HepG2 (cell line): ENCODE measurements at regions not wholly inside any gene's neighbourhood (a gene's known extent, or its start where the extent isn't known, plus 50 kb on each side); places are given as distances from the start of the nearest gene placed in this dataset.

ENCODE experiments used
- AGO2 ChIP-seq: fragments of 200-400 bp; formaldehyde crosslinking; optimal IDR thresholded peaks from 2 replicates; pipeline ENCODE3; 2017; ENCODE audit warnings: mild to moderate bottlenecking, low read depth, low read length, moderate library complexity
- CAMTA2 ChIP-seq: sonication (generic); formaldehyde crosslinking; IDR thresholded peaks from 2 replicates; pipeline ENCODE4 v1.4.0; 2020; ENCODE audit warnings: mild to moderate bottlenecking, missing genetic modification reagents, borderline replicate concordance
- ELF4 ChIP-seq: sonication (generic); formaldehyde crosslinking; IDR thresholded peaks from 2 replicates; pipeline ENCODE4 v1.5.0; 2020; ENCODE audit warnings: missing genetic modification reagents, mild to moderate bottlenecking, moderate library complexity, borderline replicate concordance
- GTF2F1 ChIP-seq: fragments of 150-350 bp; IDR thresholded peaks from 2 replicates; pipeline ENCODE4 v1.6.1; 2014; ENCODE audit warnings: low read length
- HDAC6 ChIP-seq: fragments of 200-600 bp; sonication (generic); IDR thresholded peaks from 2 replicates; pipeline ENCODE4 v1.7.0; 2017; ENCODE audit warnings: mild to moderate bottlenecking, antibody characterized with exemption, low read length, low read depth
- KDM1A ChIP-seq: IDR thresholded peaks from 2 replicates; pipeline ENCODE4 v1.6.1; 2016; ENCODE audit warnings: missing compliant biosample characterization
- LBX2 ChIP-seq: sonication (generic); formaldehyde crosslinking; IDR thresholded peaks from 2 replicates; pipeline ENCODE4 v1.5.0; 2020; ENCODE audit warnings: missing genetic modification reagents, mild to moderate bottlenecking, borderline replicate concordance
- NR1H2 ChIP-seq: sonication (generic); formaldehyde crosslinking; IDR thresholded peaks from 2 replicates; pipeline ENCODE4 v1.8.1; 2022; ENCODE audit warnings: low read depth, missing genetic modification reagents, borderline replicate concordance
- SMARCE1 ChIP-seq: fragments of 450-650 bp; IDR thresholded peaks from 2 replicates; pipeline ENCODE4 v1.6.1; 2017; ENCODE audit warnings: borderline replicate concordance
- TEAD2 ChIP-seq: sonication (generic); formaldehyde crosslinking; IDR thresholded peaks from 2 replicates; pipeline ENCODE4 v1.9.0; 2021; ENCODE audit warnings: missing genetic modification reagents
- XBP1 ChIP-seq: sonication (generic); formaldehyde crosslinking; IDR thresholded peaks from 2 replicates; pipeline ENCODE4 v1.5.0; 2020; ENCODE audit warnings: missing genetic modification reagents
- ZBTB25 ChIP-seq: IDR thresholded peaks from 2 replicates; pipeline ENCODE4 v1.6.1; 2018; ENCODE audit warnings: missing genetic modification reagents
- ZBTB38 ChIP-seq: sonication (generic); formaldehyde crosslinking; IDR thresholded peaks from 2 replicates; pipeline ENCODE4 v1.5.1; 2020; ENCODE audit warnings: mild to moderate bottlenecking, missing genetic modification reagents
- ZEB1 ChIP-seq: IDR thresholded peaks from 2 replicates; pipeline ENCODE4 v1.6.1; 2012; ENCODE audit warnings: mild to moderate bottlenecking, low read depth, inconsistent platforms; ENCODE audit not compliant: insufficient replicate concordance
- ZHX1 ChIP-seq: sonication (generic); formaldehyde crosslinking; IDR thresholded peaks from 2 replicates; pipeline ENCODE4 v1.8.1; 2022; ENCODE audit warnings: low read depth, mild to moderate bottlenecking, missing genetic modification reagents
- ZNF18 ChIP-seq: sonication (generic); formaldehyde crosslinking; IDR thresholded peaks from 2 replicates; pipeline ENCODE4 v1.8.0; 2022; ENCODE audit warnings: mild to moderate bottlenecking, missing genetic modification reagents; ENCODE audit not compliant: insufficient replicate concordance
- ZNF230 ChIP-seq: sonication (generic); formaldehyde crosslinking; IDR thresholded peaks from 2 replicates; pipeline ENCODE4 v1.4.0; 2020; ENCODE audit warnings: mild to moderate bottlenecking, missing genetic modification reagents
- ZNF275 ChIP-seq: sonication (generic); formaldehyde crosslinking; IDR thresholded peaks from 2 replicates; pipeline ENCODE4 v1.8.0; 2022; ENCODE audit warnings: missing genetic modification reagents, mild to moderate bottlenecking, inconsistent platforms, borderline replicate concordance
- ZNF446 ChIP-seq: sonication (generic); formaldehyde crosslinking; IDR thresholded peaks from 2 replicates; pipeline ENCODE4 v1.5.0; 2020; ENCODE audit warnings: mild to moderate bottlenecking, missing genetic modification reagents
- ZNF530 ChIP-seq: sonication (generic); formaldehyde crosslinking; IDR thresholded peaks from 2 replicates; pipeline ENCODE4 v1.5.0; 2020; ENCODE audit warnings: low read depth, mild to moderate bottlenecking, missing genetic modification reagents
- ZNF766 ChIP-seq: sonication (generic); formaldehyde crosslinking; IDR thresholded peaks from 2 replicates; pipeline ENCODE4 v1.5.0; 2020; ENCODE audit warnings: missing genetic modification reagents, borderline replicate concordance

GRCh38 chr6:21451546-21452013, 142.0 kb upstream of the SOX4 start (continued):
- no peak for TF ChIP-seq ZNF275 (CRISPR knock-in tag)
- TF ChIP-seq ZBTB38, result no peak
- TF ChIP-seq ZNF530 (CRISPR knock-in tag), result no peak
- 0 out of 2 replicates have a peak, but pooled peaks have one; percentile 59 for TF ChIP-seq XBP1 (CRISPR knock-in tag)
- TF ChIP-seq AGO2, result no peak
- TF ChIP-seq SMARCE1, result no peak
- TF ChIP-seq ZBTB25, result peak; percentile 29; the same call in 1 of the 2 replicates
- no peak for TF ChIP-seq ZNF446 (CRISPR knock-in tag)
- TF ChIP-seq ELF4 (CRISPR knock-in tag), result peak; percentile 71; the same call in 1 of the 2 replicates
- no peak for TF ChIP-seq ZNF766 (CRISPR knock-in tag)
- no peak for TF ChIP-seq TEAD2 (CRISPR knock-in tag)
- no peak for TF ChIP-seq HDAC6
- TF ChIP-seq ZNF230, result no peak
- no peak for TF ChIP-seq LBX2 (CRISPR knock-in tag)
- no peak for TF ChIP-seq ZNF18 (CRISPR knock-in tag)
- no peak for TF ChIP-seq ZEB1
- TF ChIP-seq KDM1A (CRISPR knock-in tag), result 0 out of 2 replicates have a peak, but pooled peaks have one; percentile 12
- TF ChIP-seq NR1H2 (CRISPR knock-in tag), result no peak
- TF ChIP-seq ZHX1 (CRISPR knock-in tag), result no peak
- TF ChIP-seq GTF2F1, result no peak
- TF ChIP-seq CAMTA2 (CRISPR knock-in tag), result no peak
